PFSK-1 (cell line): ENCODE measurements at regions not wholly inside any gene's neighbourhood (a gene's known extent, or its start where the extent isn't known, plus 50 kb on each side); places are given as distances from the start of the nearest gene placed in this dataset.

Experiments used
- FOXP2 ChIP-seq: optimal IDR thresholded peaks from 2 replicates; pipeline ENCODE3; 2011; ENCODE audit warnings: borderline replicate concordance, control low read depth, inconsistent platforms; ENCODE audit not compliant: insufficient read depth; ENCODE audit errors: extremely low read length, extremely low read depth
- POLR2AphosphoS5 ChIP-seq: IDR thresholded peaks from 2 replicates; pipeline ENCODE4 v1.6.1; 2012; ENCODE audit warnings: low read depth, mild to moderate bottlenecking, control low read depth, low read length, moderate library complexity
- SIN3A ChIP-seq: IDR thresholded peaks from 2 replicates; pipeline ENCODE4 v1.6.1; 2012; ENCODE audit warnings: mild to moderate bottlenecking, low read length, moderate library complexity, borderline replicate concordance; ENCODE audit not compliant: insufficient read depth
- TAF1 ChIP-seq: IDR thresholded peaks from 2 replicates; pipeline ENCODE4 v1.6.1; 2012; ENCODE audit warnings: low read length, control low read depth, borderline replicate concordance; ENCODE audit not compliant: insufficient read depth
- TF ChIP-seq, protein P1 (sequence below), 2 experiments: IDR thresholded peaks; 2 replicates each; pipeline versions ENCODE4 v1.6.1 to v1.8.0; 2011 to 2012; ENCODE audit warnings: low read depth in 2 of 2, low read length in 2 of 2, control low read depth in 1 of 2, inconsistent platforms in 1 of 2, mild to moderate bottlenecking in 1 of 2, moderate library complexity in 1 of 2; ENCODE audit not compliant: insufficient read depth in 1 of 2

DNA sequence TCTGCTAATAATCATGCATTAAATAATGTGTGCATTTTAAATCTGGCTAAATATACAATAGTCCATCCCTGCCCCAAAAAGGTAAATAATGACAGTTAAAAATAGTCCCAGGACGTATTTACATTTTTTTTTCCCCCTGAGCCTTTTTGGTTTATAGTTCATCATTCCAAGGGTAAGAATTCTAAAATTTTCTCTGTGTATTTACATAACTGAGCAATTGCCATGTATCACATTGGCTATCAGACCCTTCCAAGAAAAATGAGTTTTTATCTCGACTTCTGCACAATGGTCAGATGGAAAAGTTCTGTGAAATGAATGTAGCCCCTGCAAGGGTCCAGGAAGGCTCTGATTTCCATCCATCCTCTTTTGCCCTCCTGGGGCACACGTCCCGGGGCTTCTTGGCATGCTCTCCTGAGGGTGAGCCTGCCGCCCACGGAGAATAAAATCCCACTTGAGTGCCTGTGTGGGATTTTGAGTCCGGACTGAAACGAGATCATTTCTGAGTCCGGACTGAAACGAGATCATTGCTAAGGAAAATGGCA is 94.1 kb upstream of the ANO1 start:
- TF ChIP-seq POLR2AphosphoS5 (no peak), FOXP2 (no peak), SIN3A (no peak), TAF1 (no peak)
- TF ChIP-seq, protein P1, sequence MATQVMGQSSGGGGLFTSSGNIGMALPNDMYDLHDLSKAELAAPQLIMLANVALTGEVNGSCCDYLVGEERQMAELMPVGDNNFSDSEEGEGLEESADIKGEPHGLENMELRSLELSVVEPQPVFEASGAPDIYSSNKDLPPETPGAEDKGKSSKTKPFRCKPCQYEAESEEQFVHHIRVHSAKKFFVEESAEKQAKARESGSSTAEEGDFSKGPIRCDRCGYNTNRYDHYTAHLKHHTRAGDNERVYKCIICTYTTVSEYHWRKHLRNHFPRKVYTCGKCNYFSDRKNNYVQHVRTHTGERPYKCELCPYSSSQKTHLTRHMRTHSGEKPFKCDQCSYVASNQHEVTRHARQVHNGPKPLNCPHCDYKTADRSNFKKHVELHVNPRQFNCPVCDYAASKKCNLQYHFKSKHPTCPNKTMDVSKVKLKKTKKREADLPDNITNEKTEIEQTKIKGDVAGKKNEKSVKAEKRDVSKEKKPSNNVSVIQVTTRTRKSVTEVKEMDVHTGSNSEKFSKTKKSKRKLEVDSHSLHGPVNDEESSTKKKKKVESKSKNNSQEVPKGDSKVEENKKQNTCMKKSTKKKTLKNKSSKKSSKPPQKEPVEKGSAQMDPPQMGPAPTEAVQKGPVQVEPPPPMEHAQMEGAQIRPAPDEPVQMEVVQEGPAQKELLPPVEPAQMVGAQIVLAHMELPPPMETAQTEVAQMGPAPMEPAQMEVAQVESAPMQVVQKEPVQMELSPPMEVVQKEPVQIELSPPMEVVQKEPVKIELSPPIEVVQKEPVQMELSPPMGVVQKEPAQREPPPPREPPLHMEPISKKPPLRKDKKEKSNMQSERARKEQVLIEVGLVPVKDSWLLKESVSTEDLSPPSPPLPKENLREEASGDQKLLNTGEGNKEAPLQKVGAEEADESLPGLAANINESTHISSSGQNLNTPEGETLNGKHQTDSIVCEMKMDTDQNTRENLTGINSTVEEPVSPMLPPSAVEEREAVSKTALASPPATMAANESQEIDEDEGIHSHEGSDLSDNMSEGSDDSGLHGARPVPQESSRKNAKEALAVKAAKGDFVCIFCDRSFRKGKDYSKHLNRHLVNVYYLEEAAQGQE (IDR thresholded peaks at IDR 0.05; ENCODE audit: insufficient read depth in 1 of 2, low read depth in 2 of 2, low read length in 2 of 2), result no peak

DNA sequence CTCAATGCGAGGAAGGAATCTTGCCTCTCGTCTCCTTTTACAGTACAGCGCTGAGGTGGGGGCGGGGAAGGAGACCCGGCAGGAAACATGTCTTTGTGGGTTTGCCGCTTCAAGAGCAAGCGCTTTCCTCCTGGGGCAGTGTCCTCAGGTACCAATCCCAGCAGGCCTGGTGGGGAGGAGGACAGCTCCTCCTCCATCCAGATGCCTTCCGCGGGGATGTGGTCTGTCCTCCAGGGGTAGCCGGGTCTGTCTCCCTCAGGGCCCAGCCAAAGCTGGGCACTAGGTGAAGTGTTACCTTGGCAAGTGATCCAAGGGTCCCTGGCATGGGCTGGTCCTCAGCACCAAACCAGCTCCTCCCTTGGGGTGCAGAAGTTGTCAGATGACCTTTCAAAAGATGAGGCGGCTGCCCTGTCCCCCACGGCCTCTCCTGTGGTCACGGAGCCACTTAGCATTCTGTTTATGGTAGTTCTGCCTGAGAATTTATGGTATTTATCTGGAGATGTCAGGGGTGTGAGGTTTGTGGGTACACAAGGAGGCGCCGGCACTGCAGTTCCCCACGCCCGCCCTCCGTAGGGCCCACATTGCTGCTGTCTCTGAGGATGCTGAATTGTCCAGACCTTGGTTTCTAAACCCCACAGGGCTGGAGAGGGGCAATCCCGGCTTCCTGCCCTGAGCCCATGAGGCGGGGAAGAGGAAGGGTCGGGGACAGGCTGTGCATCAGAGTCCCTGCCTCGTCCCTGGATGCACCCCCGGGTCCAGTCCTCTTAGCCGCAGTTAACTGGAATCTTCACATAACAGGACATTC is 93.5 kb upstream of the ANO1 start:
- TF ChIP-seq SIN3A (no peak), TAF1 (no peak), FOXP2 (no peak), POLR2AphosphoS5 (no peak)
- TF ChIP-seq, protein P1 (IDR thresholded peaks at IDR 0.05; ENCODE audit: insufficient read depth in 1 of 2, low read depth in 2 of 2, low read length in 2 of 2), result no peak

DNA sequence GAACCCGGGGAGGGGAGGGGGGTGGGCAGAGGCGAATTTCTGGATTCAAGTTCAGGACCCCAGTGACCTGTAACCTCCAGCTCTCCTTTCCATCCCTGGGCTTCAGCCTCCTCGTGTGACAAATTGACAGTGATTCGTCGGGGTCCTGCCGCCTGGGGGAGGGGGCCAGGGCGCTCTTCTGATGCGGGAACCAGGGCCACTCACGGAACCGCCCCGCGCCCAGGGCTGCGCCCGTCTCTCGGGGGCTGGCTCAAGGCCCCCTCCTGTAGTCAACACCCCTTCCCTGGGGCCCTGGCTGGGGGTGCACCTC is 92.8 kb upstream of the ANO1 start:
- TF ChIP-seq POLR2AphosphoS5 (no peak), TAF1 (no peak), SIN3A (no peak), FOXP2 (no peak)
- TF ChIP-seq, protein P1 (IDR thresholded peaks at IDR 0.05; ENCODE audit: insufficient read depth in 1 of 2, low read depth in 2 of 2, low read length in 2 of 2), result no peak

DNA sequence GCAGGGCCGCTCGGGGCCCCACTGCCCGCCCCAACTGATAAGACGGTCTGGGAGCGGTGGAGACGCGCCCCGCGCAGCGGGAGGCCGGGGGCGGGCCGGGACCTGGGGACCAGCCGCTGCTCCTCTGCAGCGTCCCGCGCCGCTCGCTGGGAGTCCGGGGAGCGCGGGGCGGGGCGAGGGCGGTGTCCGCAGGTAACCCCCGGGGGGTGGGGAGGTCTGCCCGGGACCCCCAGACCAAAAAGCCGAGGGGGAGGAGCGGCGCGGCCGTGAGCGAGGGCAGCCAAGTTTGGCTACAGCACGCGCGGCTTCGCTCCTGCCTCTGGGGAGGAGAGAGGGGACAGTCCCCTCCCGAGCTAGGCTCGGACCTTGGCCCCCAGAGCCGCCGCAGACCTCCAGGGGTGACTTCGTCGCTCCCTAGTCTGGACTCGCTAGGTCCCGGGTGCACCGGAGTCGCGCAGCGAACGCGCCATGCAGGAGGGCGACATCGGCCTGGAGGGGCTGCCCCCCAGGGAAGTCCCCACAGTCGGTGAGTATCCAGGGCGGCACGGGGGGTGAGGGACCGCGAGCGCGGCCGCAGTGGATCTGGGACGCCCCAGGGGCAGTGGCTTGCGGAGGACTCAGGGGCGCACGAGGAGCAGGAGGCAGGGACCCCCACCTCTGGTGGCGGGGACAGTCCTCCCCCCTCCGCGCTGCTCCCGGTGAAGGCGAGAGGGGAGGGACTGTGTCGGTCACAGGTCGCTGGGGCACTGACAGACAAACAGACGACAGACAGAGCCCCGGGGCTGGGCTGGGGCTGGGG is 92.3 kb upstream of the ANO1 start:
- TF ChIP-seq TAF1, result no peak
- no peak for TF ChIP-seq SIN3A
- no peak for TF ChIP-seq POLR2AphosphoS5
- TF ChIP-seq, protein P1 (IDR thresholded peaks at IDR 0.05; ENCODE audit: insufficient read depth in 1 of 2, low read depth in 2 of 2, low read length in 2 of 2), result no peak
- no peak for TF ChIP-seq FOXP2
